Ascending aorta (tissue), 2 donors: ENCODE measurements at regions not wholly inside any gene's neighbourhood (a gene's known extent, or its start where the extent isn't known, plus 50 kb on each side); places are given as distances from the start of the nearest gene placed in this dataset.

Source experiments
- DNase-seq, 2 donors: peaks; one replicate each; pipeline ENCODE4 v3.0.0-alpha.2; 2019; ENCODE audit warnings: low spot score in 2 of 2
- H3K27ac ChIP-seq, 2 donors: fragments of 200-600 bp; sonication (generic); one replicate each; pipeline ENCODE4 v1.5.1; 2016 to 2017; ENCODE audit warnings: mild to moderate bottlenecking in 1 of 2
- H3K27me3 ChIP-seq: fragments of 200-600 bp; sonication (generic); one replicate; pipeline ENCODE4 v1.5.1; 2017
- H3K36me3 ChIP-seq, 2 donors: fragments of 200-600 bp; sonication (generic); one replicate each; pipeline ENCODE4 v1.5.1; 2016
- H3K4me1 ChIP-seq, 2 donors: fragments of 200-600 bp; sonication (generic); one replicate each; pipeline ENCODE4 v1.5.1; 2016 to 2017; ENCODE audit warnings: mild to moderate bottlenecking in 1 of 2
- H3K4me3 ChIP-seq, 2 donors: fragments of 200-600 bp; sonication (generic); one replicate each; pipeline ENCODE4 v1.5.1; 2016 to 2017; ENCODE audit warnings: mild to moderate bottlenecking in 1 of 2
- H3K9me3 ChIP-seq, 2 donors: fragments of 200-600 bp; sonication (generic); one replicate each; pipeline ENCODE4 v1.5.1; 2016
- CTCF ChIP-seq, 3 experiments: fragments of 200-600 bp in 2 of 3; fragments of 450-650 bp in 1 of 3; sonication (generic) in 2 of 3; IDR thresholded peaks; one replicate each; pipeline ENCODE4 v1.5.1; 2016 to 2019; ENCODE audit warnings: antibody characterized with exemption in 3 of 3, mild to moderate bottlenecking in 1 of 3, moderate library complexity in 1 of 3
- intact Hi-C: fragments of 100-400 bp; cut with DNase I; formaldehyde crosslinking; loops from one replicate; pipeline ENCODE4 v1.15.1; 2023

- Histone ChIP-seq H3K9me3 (no peaks in the 10 kb centered on the region), H3K4me1 (peaks cover 0 to 10% of the 10 kb centered on the region in 2 donors), H3K27me3 (no peaks in the 10 kb centered on the region), H3K4me3 (no peak overlapping the region), H3K36me3 (no peaks in the 10 kb centered on the region), H3K27ac (no peak overlapping the region)
- no peak for DNase-seq
- intact Hi-C loops = no loop called here
- TF ChIP-seq CTCF (IDR thresholded peaks at IDR 0.05) = no peak
Measured at GRCh38 chr10:4333459-4333894, 492.5 kb upstream of the AKR1E2 start.

DNA sequence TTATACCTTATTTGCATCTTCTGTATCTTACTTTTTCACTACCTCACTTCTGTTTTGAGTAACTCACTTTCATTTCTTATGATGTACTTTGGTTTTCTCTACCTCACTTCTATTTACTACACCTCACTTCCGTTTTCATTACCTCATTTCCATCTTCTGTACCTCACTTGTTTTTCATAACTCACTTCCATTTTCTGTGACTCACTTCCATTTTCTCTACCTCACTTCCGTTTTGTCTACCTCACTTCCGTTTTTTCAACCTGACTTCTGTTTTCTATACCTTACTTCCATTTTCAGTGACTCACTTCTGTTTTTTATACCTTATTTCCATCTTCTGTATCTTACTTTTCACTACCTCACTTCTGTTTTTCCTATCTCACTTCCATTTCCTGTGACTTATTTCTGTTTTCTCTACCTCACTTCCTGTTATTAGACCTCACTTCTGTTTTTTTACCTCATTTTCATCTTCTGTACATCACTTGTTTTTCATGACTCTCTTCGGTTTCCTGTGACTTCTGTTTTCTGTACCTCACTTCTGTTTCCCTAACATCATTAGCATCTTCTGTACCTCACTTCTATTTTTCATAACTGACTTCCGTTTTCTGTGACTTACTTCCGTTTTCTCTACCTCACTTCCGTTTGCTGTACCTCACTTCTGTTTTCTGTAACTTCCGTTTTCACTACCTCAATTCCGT, 493.1 kb upstream of the AKR1E2 start:
- no peak for TF ChIP-seq CTCF (IDR thresholded peaks at IDR 0.05)
- Histone ChIP-seq H3K4me3 (no peak overlapping the region), H3K4me1 (peaks cover 0 to 10% of the 10 kb centered on the region in 2 donors), H3K27me3 (no peaks in the 10 kb centered on the region), H3K9me3 (no peaks in the 10 kb centered on the region), H3K27ac (no peak overlapping the region), H3K36me3 (no peaks in the 10 kb centered on the region)
- no peak for DNase-seq
- intact Hi-C loops = no loop called here

- no peak for DNase-seq
- no peak for TF ChIP-seq CTCF (IDR thresholded peaks at IDR 0.05)
- no peak overlapping the region for H3K4me3 ChIP-seq
- H3K27ac ChIP-seq = no peak overlapping the region
- H3K27me3 ChIP-seq = no peaks in the 10 kb centered on the region
- intact Hi-C loops = no loop called here
- H3K9me3 ChIP-seq = no peaks in the 10 kb centered on the region
- no peaks in the 10 kb centered on the region for H3K36me3 ChIP-seq
- H3K4me1 ChIP-seq = peaks cover 0 to 10% of the 10 kb centered on the region in 2 donors
Measured at GRCh38 chr10:4331150-4331549, 494.9 kb upstream of the AKR1E2 start.

- no peak overlapping the region for H3K4me3 ChIP-seq
- H3K36me3 ChIP-seq = no peaks in the 10 kb centered on the region
- TF ChIP-seq CTCF (IDR thresholded peaks at IDR 0.05) = no peak
- H3K9me3 ChIP-seq = no peaks in the 10 kb centered on the region
- DNase-seq = no peak
- intact Hi-C loops = no loop called here
- no peaks in the 10 kb centered on the region for H3K27me3 ChIP-seq
- H3K4me1 ChIP-seq = peaks cover 0 to 8% of the 10 kb centered on the region in 2 donors
- no peak overlapping the region for H3K27ac ChIP-seq
Measured at GRCh38 chr10:4330636-4331035, 495.4 kb upstream of the AKR1E2 start.

- Histone ChIP-seq H3K27ac (no peak overlapping the region), H3K4me1 (no peaks in the 10 kb centered on the region)
Measured at GRCh38 chr10:4329225-4329624, 496.8 kb upstream of the AKR1E2 start.

More at GRCh38 chr10:4329225-4329624, 496.8 kb upstream of the AKR1E2 start:
- no peak for DNase-seq
- Histone ChIP-seq H3K9me3 (no peaks in the 10 kb centered on the region), H3K36me3 (no peaks in the 10 kb centered on the region), H3K27me3 (no peaks in the 10 kb centered on the region), H3K4me3 (no peak overlapping the region)
- TF ChIP-seq CTCF (IDR thresholded peaks at IDR 0.05) = no peak
- intact Hi-C loops = no loop called here
